ENCODE measurements at regions not wholly inside any gene's neighbourhood (a gene's known extent, or its start where the extent isn't known, plus 50 kb on each side); places are given as distances from the start of the nearest gene placed in this dataset.
"Not testable (repeated sequence)": the region's sequence is repeated elsewhere in the genome, so short reads cannot be mapped to it uniquely, and the experiment has no call there.

- not testable (repeated sequence) for H3K9ac ChIP-seq (ENCODE audit: insufficient read length); DNase-seq (ENCODE audit: low read depth, low spot score); H3K27ac ChIP-seq; H3K36me3 ChIP-seq (ENCODE audit: insufficient read depth, low read length); H3K4me3 ChIP-seq; H3K9me3 ChIP-seq (ENCODE audit: low read depth, low read length)
Measured at GRCh38 chrX:76774912-76775311, 347.4 kb downstream of the MAGEE1 start.

- no peak for DNase-seq (ENCODE audit: low read depth, low spot score)
- H3K9ac ChIP-seq (ENCODE audit: insufficient read length): no peak overlapping the region
- TF ChIP-seq POLR2AphosphoS5 (IDR thresholded peaks at IDR 0.05; ENCODE audit: borderline replicate concordance, low read depth, low read length): no peak
- TF ChIP-seq FOXP2 (optimal IDR thresholded peaks at IDR 0.05; ENCODE audit: control extremely low read depth, extremely low read length, insufficient read depth): no peak
- H3K4me3 ChIP-seq: no peak overlapping the region
- H3K27ac ChIP-seq: no peak overlapping the region
- H3K36me3 ChIP-seq (ENCODE audit: insufficient read depth, low read length): no peaks in the 10 kb centered on the region
- H3K9me3 ChIP-seq (ENCODE audit: low read depth, low read length): no peaks in the 10 kb centered on the region
Measured at GRCh38 chrX:76796311-76796710, 368.8 kb downstream of the MAGEE1 start.

- no peak for DNase-seq (ENCODE audit: low read depth, low spot score)
- H3K9me3 ChIP-seq (ENCODE audit: low read depth, low read length): no peaks in the 10 kb centered on the region
Measured at GRCh38 chrX:76802708-76803107, 375.2 kb downstream of the MAGEE1 start.

GRCh38 chrX:76815754-76816153 lies 388.2 kb downstream of the MAGEE1 start:
- H3K27ac ChIP-seq: no peak overlapping the region
- no peaks in the 10 kb centered on the region for H3K36me3 ChIP-seq (ENCODE audit: insufficient read depth, low read length)
- TF ChIP-seq EZH2 (IDR thresholded peaks at IDR 0.05) (no peak), FOXP2 (optimal IDR thresholded peaks at IDR 0.05; ENCODE audit: control extremely low read depth, extremely low read length, insufficient read depth) (no peak), POLR2AphosphoS5 (IDR thresholded peaks at IDR 0.05; ENCODE audit: borderline replicate concordance, low read depth, low read length) (no peak)
- H3K9ac ChIP-seq (ENCODE audit: insufficient read length): no peak overlapping the region
- no peaks in the 10 kb centered on the region for H3K9me3 ChIP-seq (ENCODE audit: low read depth, low read length)
- no peak for DNase-seq (ENCODE audit: low read depth, low spot score)
- H3K4me3 ChIP-seq: no peak overlapping the region

More at GRCh38 chrX:76802708-76803107, 375.2 kb downstream of the MAGEE1 start:
- Histone ChIP-seq H3K4me3 (no peak overlapping the region), H3K9ac (ENCODE audit: insufficient read length) (no peak overlapping the region), H3K27ac (no peak overlapping the region), H3K36me3 (ENCODE audit: insufficient read depth, low read length) (no peaks in the 10 kb centered on the region)
- TF ChIP-seq POLR2AphosphoS5 (IDR thresholded peaks at IDR 0.05; ENCODE audit: borderline replicate concordance, low read depth, low read length): no peak
- TF ChIP-seq EZH2 (IDR thresholded peaks at IDR 0.05): no peak
- no peak for TF ChIP-seq FOXP2 (optimal IDR thresholded peaks at IDR 0.05; ENCODE audit: control extremely low read depth, extremely low read length, insufficient read depth)

- not testable (repeated sequence) for H3K4me3 ChIP-seq; H3K9ac ChIP-seq (ENCODE audit: insufficient read length); H3K27ac ChIP-seq; H3K9me3 ChIP-seq (ENCODE audit: low read depth, low read length); H3K36me3 ChIP-seq (ENCODE audit: insufficient read depth, low read length); DNase-seq (ENCODE audit: low read depth, low spot score)
Measured at GRCh38 chrX:76817279-76817678, 389.8 kb downstream of the MAGEE1 start.

GRCh38 chrX:76821276-76821675 lies 393.8 kb downstream of the MAGEE1 start:
- no peak overlapping the region for H3K27ac ChIP-seq
- TF ChIP-seq POLR2AphosphoS5 (IDR thresholded peaks at IDR 0.05; ENCODE audit: borderline replicate concordance, low read depth, low read length) (no peak), FOXP2 (optimal IDR thresholded peaks at IDR 0.05; ENCODE audit: control extremely low read depth, extremely low read length, insufficient read depth) (no peak), EZH2 (IDR thresholded peaks at IDR 0.05) (no peak)
- H3K4me3 ChIP-seq: no peak overlapping the region
- H3K9me3 ChIP-seq (ENCODE audit: low read depth, low read length): no peaks in the 10 kb centered on the region
- no peaks in the 10 kb centered on the region for H3K36me3 ChIP-seq (ENCODE audit: insufficient read depth, low read length)
- no peak for DNase-seq (ENCODE audit: low read depth, low spot score)
- H3K9ac ChIP-seq (ENCODE audit: insufficient read length): no peak overlapping the region

GRCh38 chrX:76827672-76828071 lies 400.2 kb downstream of the MAGEE1 start:
- Histone ChIP-seq H3K36me3 (ENCODE audit: insufficient read depth, low read length) (no peaks in the 10 kb centered on the region), H3K27ac (no peak overlapping the region), H3K9ac (ENCODE audit: insufficient read length) (no peak overlapping the region), H3K9me3 (ENCODE audit: low read depth, low read length) (no peaks in the 10 kb centered on the region), H3K4me3 (no peak overlapping the region)
- no peak for TF ChIP-seq FOXP2 (optimal IDR thresholded peaks at IDR 0.05; ENCODE audit: control extremely low read depth, extremely low read length, insufficient read depth)
- no peak for DNase-seq (ENCODE audit: low read depth, low spot score)

GRCh38 chrX:76840902-76841301 lies 413.4 kb downstream of the MAGEE1 start:
- H3K36me3 ChIP-seq (ENCODE audit: insufficient read depth, low read length); H3K27ac ChIP-seq; H3K4me3 ChIP-seq; DNase-seq (ENCODE audit: low read depth, low spot score); H3K9ac ChIP-seq (ENCODE audit: insufficient read length); H3K9me3 ChIP-seq (ENCODE audit: low read depth, low read length): not testable (repeated sequence)

- Histone ChIP-seq H3K9ac (ENCODE audit: insufficient read length) (no peak overlapping the region), H3K4me3 (no peak overlapping the region), H3K27ac (no peak overlapping the region), H3K36me3 (ENCODE audit: insufficient read depth, low read length) (no peaks in the 10 kb centered on the region), H3K9me3 (ENCODE audit: low read depth, low read length) (no peaks in the 10 kb centered on the region)
- no peak for DNase-seq (ENCODE audit: low read depth, low spot score)
- no peak for TF ChIP-seq EZH2 (IDR thresholded peaks at IDR 0.05)
- TF ChIP-seq FOXP2 (optimal IDR thresholded peaks at IDR 0.05; ENCODE audit: control extremely low read depth, extremely low read length, insufficient read depth): no peak
- no peak for TF ChIP-seq POLR2AphosphoS5 (IDR thresholded peaks at IDR 0.05; ENCODE audit: borderline replicate concordance, low read depth, low read length)
Measured at GRCh38 chrX:76850851-76851250, 423.3 kb downstream of the MAGEE1 start.

- no peak for DNase-seq (ENCODE audit: low read depth, low spot score)
- TF ChIP-seq FOXP2 (optimal IDR thresholded peaks at IDR 0.05; ENCODE audit: control extremely low read depth, extremely low read length, insufficient read depth): no peak
- TF ChIP-seq POLR2AphosphoS5 (IDR thresholded peaks at IDR 0.05; ENCODE audit: borderline replicate concordance, low read depth, low read length): no peak
- no peak for TF ChIP-seq EZH2 (IDR thresholded peaks at IDR 0.05)
- no peak overlapping the region for H3K4me3 ChIP-seq
- H3K27ac ChIP-seq: no peak overlapping the region
- H3K9ac ChIP-seq (ENCODE audit: insufficient read length): no peak overlapping the region
- H3K9me3 ChIP-seq (ENCODE audit: low read depth, low read length): no peaks in the 10 kb centered on the region
- H3K36me3 ChIP-seq (ENCODE audit: insufficient read depth, low read length): no peaks in the 10 kb centered on the region
Measured at GRCh38 chrX:76862509-76862908, 435.0 kb downstream of the MAGEE1 start.
